PC-3 (cell line): ENCODE measurements at regions not wholly inside any gene's neighbourhood (a gene's known extent, or its start where the extent isn't known, plus 50 kb on each side); places are given as distances from the start of the nearest gene placed in this dataset.

Experiments used
- EZH2 ChIP-seq: fragments of 300-600 bp; sonication (generic); IDR thresholded peaks from one replicate; pipeline ENCODE4 v1.6.1; 2017; ENCODE audit warnings: antibody characterized with exemption, mild to moderate bottlenecking, low read length; ENCODE audit not compliant: unreplicated experiment
- EZH2phosphoT487 ChIP-seq: fragments of 300-600 bp; sonication (generic); IDR thresholded peaks from 2 replicates; pipeline ENCODE4 v1.6.1; 2018; ENCODE audit warnings: mild to moderate bottlenecking, antibody characterized with exemption, low read length, borderline replicate concordance
- TF ChIP-seq, protein P1 (sequence below): fragments of 300-600 bp; sonication (generic); conservative IDR thresholded peaks from 2 replicates; pipeline ENCODE4 v1.5.1; 2017; ENCODE audit warnings: antibody characterized with exemption, low read depth, mild to moderate bottlenecking, low read length

DNA sequence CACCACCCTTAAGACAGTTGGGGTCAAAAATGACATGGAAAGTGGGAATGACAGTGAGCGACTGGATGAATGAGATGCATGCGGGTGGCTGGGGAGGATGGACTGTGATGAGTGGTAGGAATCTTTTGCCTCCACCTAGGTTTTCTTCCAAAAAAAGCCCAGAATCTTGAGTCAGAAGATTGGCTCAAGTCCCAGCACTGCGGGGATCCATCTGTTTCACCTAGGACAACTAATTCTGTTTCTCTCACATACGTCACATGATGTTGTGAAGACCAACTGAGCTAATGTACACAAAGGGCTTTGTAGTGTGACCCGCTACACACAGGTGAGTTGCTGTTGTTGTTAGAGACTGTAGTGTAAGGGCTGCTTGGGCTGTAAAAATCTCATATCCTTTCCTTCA is 58.5 kb upstream of the SLC35B4 start:
- TF ChIP-seq, protein P1, sequence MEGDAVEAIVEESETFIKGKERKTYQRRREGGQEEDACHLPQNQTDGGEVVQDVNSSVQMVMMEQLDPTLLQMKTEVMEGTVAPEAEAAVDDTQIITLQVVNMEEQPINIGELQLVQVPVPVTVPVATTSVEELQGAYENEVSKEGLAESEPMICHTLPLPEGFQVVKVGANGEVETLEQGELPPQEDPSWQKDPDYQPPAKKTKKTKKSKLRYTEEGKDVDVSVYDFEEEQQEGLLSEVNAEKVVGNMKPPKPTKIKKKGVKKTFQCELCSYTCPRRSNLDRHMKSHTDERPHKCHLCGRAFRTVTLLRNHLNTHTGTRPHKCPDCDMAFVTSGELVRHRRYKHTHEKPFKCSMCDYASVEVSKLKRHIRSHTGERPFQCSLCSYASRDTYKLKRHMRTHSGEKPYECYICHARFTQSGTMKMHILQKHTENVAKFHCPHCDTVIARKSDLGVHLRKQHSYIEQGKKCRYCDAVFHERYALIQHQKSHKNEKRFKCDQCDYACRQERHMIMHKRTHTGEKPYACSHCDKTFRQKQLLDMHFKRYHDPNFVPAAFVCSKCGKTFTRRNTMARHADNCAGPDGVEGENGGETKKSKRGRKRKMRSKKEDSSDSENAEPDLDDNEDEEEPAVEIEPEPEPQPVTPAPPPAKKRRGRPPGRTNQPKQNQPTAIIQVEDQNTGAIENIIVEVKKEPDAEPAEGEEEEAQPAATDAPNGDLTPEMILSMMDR, result no peak
- no peak for TF ChIP-seq EZH2phosphoT487
- no peak for TF ChIP-seq EZH2
